ENCODE measurements at regions not wholly inside any gene's neighbourhood (a gene's known extent, or its start where the extent isn't known, plus 50 kb on each side); places are given as distances from the start of the nearest gene placed in this dataset.

- TF ChIP-seq POLR2AphosphoS5 (IDR thresholded peaks at IDR 0.05; ENCODE audit: low read depth, low read length) (no peak), TAF1 (IDR thresholded peaks at IDR 0.05; ENCODE audit: low read depth, low read length) (no peak), POLR2A (IDR thresholded peaks at IDR 0.05; ENCODE audit: low read depth, low read length) (no peak)
Observed at GRCh38 chr3:23075496-23075895, 127.6 kb upstream of the UBE2E2 start.

Measured in GM12891 (cell line).